Heart right ventricle (tissue), 16 donors: ENCODE measurements at regions not wholly inside any gene's neighbourhood (a gene's known extent, or its start where the extent isn't known, plus 50 kb on each side); places are given as distances from the start of the nearest gene placed in this dataset.
A peak's percentile ranks its signal among the peaks of the same experiment; 100 is the strongest.
"Not testable (repeated sequence)": the region's sequence is repeated elsewhere in the genome, so short reads cannot be mapped to it uniquely, and the experiment has no call there.

Source experiments
- ATAC-seq, 8 donors: fragments of 200-7000 bp; cut with Tn5 transposase; one replicate each; pipeline ENCODE4 v1.9.1; 2020; ENCODE audit warnings: mild to moderate bottlenecking in 8 of 8, moderate library complexity in 8 of 8, moderate number of reproducible peaks in 1 of 8
- DNase-seq, 2 donors: peaks; one replicate each; pipeline ENCODE4 v3.0.0-alpha.2; 2020
- H3K27ac ChIP-seq, 10 donors: fragments of 200-600 bp; sonication (generic) in 2 of 10; one replicate each; pipeline versions ENCODE4 v1.5.0 to v1.8.0; 2020 to 2022; ENCODE audit warnings: mild to moderate bottlenecking in 3 of 10
- H3K27me3 ChIP-seq, 7 donors: fragments of 200-600 bp; one replicate each; pipeline ENCODE4 v1.8.0; 2021 to 2022; ENCODE audit warnings: mild to moderate bottlenecking in 2 of 7
- H3K36me3 ChIP-seq, 9 donors: fragments of 200-600 bp; sonication (generic) in 1 of 9; one replicate each; pipeline versions ENCODE4 v1.5.0 to v1.8.0; 2020 to 2022; ENCODE audit warnings: mild to moderate bottlenecking in 2 of 9
- H3K4me1 ChIP-seq, 9 donors: fragments of 200-600 bp; sonication (generic) in 1 of 9; one replicate each; pipeline versions ENCODE4 v1.5.0 to v1.8.0; 2020 to 2022; ENCODE audit warnings: mild to moderate bottlenecking in 4 of 9
- H3K4me3 ChIP-seq, 10 donors: fragments of 200-600 bp; sonication (generic) in 2 of 10; one replicate each; pipeline versions ENCODE4 v1.5.0 to v1.8.0; 2020 to 2022; ENCODE audit warnings: mild to moderate bottlenecking in 7 of 10, moderate library complexity in 2 of 10
- H3K9me3 ChIP-seq, 11 donors: fragments of 200-600 bp in 10 of 11; sonication (generic) in 2 of 11; one replicate each; pipeline versions ENCODE4 v1.5.0 to v1.8.0; 2013 to 2022; ENCODE audit warnings: mild to moderate bottlenecking in 2 of 11, control low read depth in 1 of 11, moderate library complexity in 1 of 11
- WGBS, 2 donors: extraction: QIAGEN DNeasy Blood & Tissue Kit; methylation state at CpG; one replicate each; pipeline ENCODE4 v1.1.7; 2013; ENCODE audit warnings: inconsistent platforms in 1 of 2; 5-methylcytosine and 5-hydroxymethylcytosine counted together
- intact Hi-C, 10 donors: fragments of 100-400 bp; cut with DNase I; formaldehyde crosslinking; loops; one replicate each; pipeline versions ENCODE4 v1.11.1 to v1.14.2; 2022
- donor health status: Arrhythmogenic right ventricular cardiomyopathy.
- donor health status: ischemic (EF 13 %, LVEDD 7.1; RV severe dilation, severe dysfunction).
- donor health status: healthy with polysubstance abuse.
- donor health status: DM: no; HTN: yes; CAD: no.
- donor health status: DM: no; HTN: no; CAD: no.
- donor health status: ischemic (EF 25% LVEDD 6.9; RV normal size, moderate dysfunction).
- donor health status: ischemic (EF 25% LVEDD 5.7; RV mildly dilated, moderate dysfunction).
- donor health status: healthy.
- donor health status: DM: yes; HTN: yes; CAD: no.
- donor health status: Ischemic cardiomyopathy.
- donor health status: ischemic (EF 35%, LVEDD 5.7; RV mildly dilated, moderate dysfunction).
- donor health status: nonischemic (EF 11% LVEDD 7.7; RV severe dilation, severe dysfunction).
- donor health status: DM: yes; HTN: yes; CAD: no.
- donor health status: PGD.
- donor health status: ischemic (EF 29% LVEDD 5.4; RV normal size, mild dysfunction).
- donor health status: nonischemic (EF 23%, LVEDD 6.1; RV moderate dilation, normal function).

GRCh38 chr7:65150105-65150504 is 143.6 kb upstream of the ERV3-1 start:
- H3K27ac ChIP-seq, intact Hi-C loops, DNase-seq, H3K36me3 ChIP-seq, H3K4me3 ChIP-seq, H3K9me3 ChIP-seq, H3K27me3 ChIP-seq, H3K4me1 ChIP-seq: not testable (repeated sequence)
- WGBS, 2 donors, result no CpG with 5 or more reads among the region's 3 CpGs
- ATAC-seq, result peak in 3 of 8 donors; percentile 62 to 71 (median 65)

- H3K4me3 ChIP-seq, H3K27ac ChIP-seq, H3K36me3 ChIP-seq, H3K4me1 ChIP-seq, H3K9me3 ChIP-seq, DNase-seq, ATAC-seq, intact Hi-C loops, H3K27me3 ChIP-seq: not testable (repeated sequence)
- WGBS, 2 donors, result 88 to 89% methylated on average over 2 of the region's 2 CpGs
These were observed 139.8 kb upstream of the ERV3-1 start for GRCh38 chr7:65146118-65146914.

- DNase-seq, intact Hi-C loops, H3K36me3 ChIP-seq, H3K4me1 ChIP-seq, H3K27me3 ChIP-seq, H3K27ac ChIP-seq, H3K4me3 ChIP-seq, H3K9me3 ChIP-seq, ATAC-seq: not testable (repeated sequence)
These were observed 139.2 kb upstream of the ERV3-1 start for GRCh38 chr7:65145710-65146109.

GRCh38 chr7:65145008-65145407 is 138.5 kb upstream of the ERV3-1 start:
- H3K4me3 ChIP-seq, DNase-seq, H3K36me3 ChIP-seq, H3K9me3 ChIP-seq, ATAC-seq, H3K4me1 ChIP-seq, intact Hi-C loops, H3K27me3 ChIP-seq, H3K27ac ChIP-seq: not testable (repeated sequence)
- 72 to 81% methylated on average over 1 of the region's 1 CpG for WGBS, 2 donors

- 95 to 97% methylated on average over 2 of the region's 2 CpGs for WGBS, 2 donors
These were observed 138.1 kb upstream of the ERV3-1 start for GRCh38 chr7:65144557-65144956.

GRCh38 chr7:65144119-65144518 is 137.6 kb upstream of the ERV3-1 start:
- 80% methylated on average over 2 of the region's 2 CpGs for WGBS, 2 donors
- H3K27ac ChIP-seq, ATAC-seq, intact Hi-C loops, H3K4me3 ChIP-seq, H3K27me3 ChIP-seq, H3K9me3 ChIP-seq, H3K36me3 ChIP-seq, DNase-seq, H3K4me1 ChIP-seq: not testable (repeated sequence)

More at GRCh38 chr7:65144557-65144956, 138.1 kb upstream of the ERV3-1 start:
- H3K4me1 ChIP-seq, ATAC-seq, H3K27me3 ChIP-seq, H3K36me3 ChIP-seq, H3K9me3 ChIP-seq, DNase-seq, H3K27ac ChIP-seq, H3K4me3 ChIP-seq, intact Hi-C loops: not testable (repeated sequence)

GRCh38 chr7:65141894-65142293 is 135.4 kb upstream of the ERV3-1 start:
- intact Hi-C loops, H3K9me3 ChIP-seq, H3K4me3 ChIP-seq, H3K27ac ChIP-seq, H3K27me3 ChIP-seq, H3K4me1 ChIP-seq, ATAC-seq, H3K36me3 ChIP-seq, DNase-seq: not testable (repeated sequence)
- WGBS, 2 donors, result 68 to 69% methylated on average over 4 of the region's 6 CpGs

GRCh38 chr7:65141405-65141778 is 134.9 kb upstream of the ERV3-1 start:
- DNase-seq, result peak in 1 of 2 donors; percentile 11
- H3K27me3 ChIP-seq, H3K36me3 ChIP-seq, H3K27ac ChIP-seq, H3K9me3 ChIP-seq, ATAC-seq, intact Hi-C loops, H3K4me1 ChIP-seq: not testable (repeated sequence)
- H3K4me3 ChIP-seq, result peak overlapping the region in 3 of 10 donors; percentile 41 to 45 (median 44)
- 26 to 30% methylated on average over 16 of the region's 20 CpGs for WGBS, 2 donors

GRCh38 chr7:65140543-65141404 is 134.3 kb upstream of the ERV3-1 start:
- H3K27ac ChIP-seq, H3K4me1 ChIP-seq, H3K27me3 ChIP-seq, H3K9me3 ChIP-seq, DNase-seq, H3K36me3 ChIP-seq, ATAC-seq, intact Hi-C loops: not testable (repeated sequence)
- peak overlapping the region in 3 of 10 donors; percentile 41 to 45 (median 44) for H3K4me3 ChIP-seq
- 0 to 2% methylated on average over 23 to 30 of the region's 79 CpGs for WGBS, 2 donors

GRCh38 chr7:65136850-65137249 is 130.4 kb upstream of the ERV3-1 start:
- no CpG with 5 or more reads among the region's 5 CpGs for WGBS, 2 donors
- intact Hi-C loops, H3K36me3 ChIP-seq, H3K27ac ChIP-seq, H3K4me3 ChIP-seq, DNase-seq, ATAC-seq, H3K4me1 ChIP-seq, H3K9me3 ChIP-seq, H3K27me3 ChIP-seq: not testable (repeated sequence)

- WGBS, 2 donors, result no CpG with 5 or more reads among the region's 3 CpGs
These were observed 126.6 kb upstream of the ERV3-1 start for GRCh38 chr7:65133087-65133486.

More at GRCh38 chr7:65133087-65133486, 126.6 kb upstream of the ERV3-1 start:
- DNase-seq, H3K4me1 ChIP-seq, H3K36me3 ChIP-seq, H3K4me3 ChIP-seq, intact Hi-C loops, H3K27me3 ChIP-seq, H3K27ac ChIP-seq, H3K9me3 ChIP-seq, ATAC-seq: not testable (repeated sequence)
